ENCODE measurements at regions not wholly inside any gene's neighbourhood (a gene's known extent, or its start where the extent isn't known, plus 50 kb on each side); places are given as distances from the start of the nearest gene placed in this dataset.
A peak's percentile ranks its signal among the peaks of the same experiment; 100 is the strongest.

GRCh38 chr1:229999004-229999670, 67.9 kb upstream of the GALNT2 start:
- no peak overlapping the region for H3K4me3 ChIP-seq
- no peaks in the 10 kb centered on the region for H3K27me3 ChIP-seq (ENCODE audit: insufficient read depth in 3 of 3, low read length in 2 of 3)
- H3K27ac ChIP-seq, result no peak overlapping the region
- 45 to 56% (median 48%) methylated on average over 12 of the region's 12 CpGs for WGBS, 3 donors
- no peaks in the 10 kb centered on the region for H3K9me3 ChIP-seq
- TF ChIP-seq CTCF (IDR thresholded peaks at IDR 0.05), result no peak
- intact Hi-C loops (cut with DNase I), result no loop called here
- peaks cover 5% of the 10 kb centered on the region for H3K4me1 ChIP-seq
- DNase-seq, result no peak
- ATAC-seq, result peak in 1 of 4 donors; percentile 36
- no peaks in the 10 kb centered on the region for H3K36me3 ChIP-seq (ENCODE audit: insufficient read depth in 1 of 2, low read depth in 1 of 2)

GRCh38 chr1:230000493-230001184, 66.4 kb upstream of the GALNT2 start:
- Histone ChIP-seq H3K27ac (no peak overlapping the region), H3K36me3 (ENCODE audit: insufficient read depth in 1 of 2, low read depth in 1 of 2) (no peaks in the 10 kb centered on the region), H3K4me1 (peaks cover 5% of the 10 kb centered on the region), H3K4me3 (no peak overlapping the region), H3K27me3 (ENCODE audit: insufficient read depth in 3 of 3, low read length in 2 of 3) (no peaks in the 10 kb centered on the region), H3K9me3 (no peaks in the 10 kb centered on the region)
- intact Hi-C loops (cut with DNase I), result no loop called here
- no peak for TF ChIP-seq CTCF (IDR thresholded peaks at IDR 0.05)
- DNase-seq (no peak), ATAC-seq (peak in 1 of 4 donors; percentile 8)
- 48 to 68% (median 49%) methylated on average over 6 of the region's 6 CpGs for WGBS, 3 donors

GRCh38 chr1:230002164-230002803, 64.8 kb upstream of the GALNT2 start:
- Histone ChIP-seq H3K27me3 (ENCODE audit: insufficient read depth in 3 of 3, low read length in 2 of 3) (no peaks in the 10 kb centered on the region), H3K9me3 (no peaks in the 10 kb centered on the region), H3K27ac (no peak overlapping the region), H3K4me3 (no peak overlapping the region), H3K36me3 (ENCODE audit: insufficient read depth in 1 of 2, low read depth in 1 of 2) (no peaks in the 10 kb centered on the region), H3K4me1 (peaks cover 5% of the 10 kb centered on the region)
- no peak for TF ChIP-seq CTCF (IDR thresholded peaks at IDR 0.05)
- 65 to 72% (median 68%) methylated on average over 5 of the region's 5 CpGs for WGBS, 3 donors
- intact Hi-C loops (cut with DNase I), result no loop called here
- peak in 3 of 4 donors; percentile 50 to 75 (median 59) for ATAC-seq
- DNase-seq, result peak; percentile 70 to 80

GRCh38 chr1:230003409-230003808, 63.6 kb upstream of the GALNT2 start:
- H3K4me3 ChIP-seq, result no peak overlapping the region
- no peaks in the 10 kb centered on the region for H3K27me3 ChIP-seq (ENCODE audit: insufficient read depth in 3 of 3, low read length in 2 of 3)
- ATAC-seq (no peak), DNase-seq (no peak)
- H3K27ac ChIP-seq, result no peak overlapping the region
- intact Hi-C loops (cut with DNase I), result no loop called here
- peaks cover 5% of the 10 kb centered on the region for H3K4me1 ChIP-seq
- TF ChIP-seq CTCF (IDR thresholded peaks at IDR 0.05), result no peak
- H3K36me3 ChIP-seq (ENCODE audit: insufficient read depth in 1 of 2, low read depth in 1 of 2), result no peaks in the 10 kb centered on the region
- H3K9me3 ChIP-seq, result no peaks in the 10 kb centered on the region
- WGBS, 3 donors, result 92 to 95% (median 94%) methylated on average over 6 of the region's 6 CpGs
